ENCODE measurements at regions not wholly inside any gene's neighbourhood (a gene's known extent, or its start where the extent isn't known, plus 50 kb on each side); places are given as distances from the start of the nearest gene placed in this dataset.

- TF ChIP-seq POLR2AphosphoS5 (IDR thresholded peaks at IDR 0.05) (no peak), POLR2A (IDR thresholded peaks at IDR 0.05) (no peak)
Measured at GRCh38 chr18:4854671-4855070, 342.4 kb downstream of the AKAIN1 start.

Data from suprapubic skin (tissue), 4 donors.